Upper lobe of right lung (tissue), 1 donor: ENCODE measurements at regions not wholly inside any gene's neighbourhood (a gene's known extent, or its start where the extent isn't known, plus 50 kb on each side); places are given as distances from the start of the nearest gene placed in this dataset.

Experiments used
- ATAC-seq: fragments of 200-7000 bp; cut with Tn5 transposase; one replicate; pipeline ENCODE4 v1.9.1; 2020; ENCODE audit warnings: mild to moderate bottlenecking, moderate library complexity
- DNase-seq: peaks from one replicate; pipeline ENCODE4 v3.0.0-alpha.2; 2020
- H3K27ac ChIP-seq: fragments of 200-600 bp; one replicate; pipeline ENCODE4 v1.8.0; 2022
- H3K27me3 ChIP-seq: fragments of 200-600 bp; one replicate; pipeline ENCODE4 v1.8.0; 2022; ENCODE audit warnings: mild to moderate bottlenecking
- H3K36me3 ChIP-seq: fragments of 200-600 bp; one replicate; pipeline ENCODE4 v1.8.0; 2022
- H3K4me1 ChIP-seq: fragments of 200-600 bp; one replicate; pipeline ENCODE4 v1.8.0; 2022
- H3K4me3 ChIP-seq: fragments of 200-600 bp; one replicate; pipeline ENCODE4 v1.8.0; 2022; ENCODE audit warnings: mild to moderate bottlenecking
- H3K9me3 ChIP-seq: fragments of 200-600 bp; one replicate; pipeline ENCODE4 v1.8.0; 2022
- intact Hi-C: fragments of 100-400 bp; cut with DNase I; formaldehyde crosslinking; loops from one replicate; pipeline ENCODE4 v1.11.0; 2022
- TF ChIP-seq, protein P1 (sequence below): fragments of 200-600 bp; IDR thresholded peaks from one replicate; pipeline ENCODE4 v1.8.0; 2022; ENCODE audit warnings: antibody characterized with exemption
- donor health status: DM: no; HTN: yes; CAD: no; lungs with severe emphysema.

DNA sequence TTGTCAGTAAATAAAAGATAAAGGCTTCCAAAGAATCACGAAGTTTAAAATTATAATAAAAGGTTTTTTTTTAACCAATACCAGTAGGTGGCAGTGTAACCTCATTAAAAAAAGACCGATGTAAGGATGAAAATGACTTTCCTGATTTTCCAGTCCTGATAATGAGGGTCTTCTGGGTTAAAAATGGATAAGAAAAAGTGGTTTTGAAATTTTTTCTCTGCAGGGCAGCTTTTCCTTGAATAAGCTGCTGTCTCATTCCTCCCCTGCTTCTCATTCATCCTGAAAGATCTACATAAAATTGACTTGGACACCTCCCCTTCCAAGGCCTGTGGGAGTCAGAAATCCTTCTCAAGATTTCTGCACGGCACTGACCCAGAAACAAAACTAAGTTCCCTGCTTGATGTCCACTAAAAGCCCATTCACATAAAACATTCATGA, 58.9 kb upstream of the FBXO33 start:
- DNase-seq (no peak), ATAC-seq (no peak)
- TF ChIP-seq, protein P1, sequence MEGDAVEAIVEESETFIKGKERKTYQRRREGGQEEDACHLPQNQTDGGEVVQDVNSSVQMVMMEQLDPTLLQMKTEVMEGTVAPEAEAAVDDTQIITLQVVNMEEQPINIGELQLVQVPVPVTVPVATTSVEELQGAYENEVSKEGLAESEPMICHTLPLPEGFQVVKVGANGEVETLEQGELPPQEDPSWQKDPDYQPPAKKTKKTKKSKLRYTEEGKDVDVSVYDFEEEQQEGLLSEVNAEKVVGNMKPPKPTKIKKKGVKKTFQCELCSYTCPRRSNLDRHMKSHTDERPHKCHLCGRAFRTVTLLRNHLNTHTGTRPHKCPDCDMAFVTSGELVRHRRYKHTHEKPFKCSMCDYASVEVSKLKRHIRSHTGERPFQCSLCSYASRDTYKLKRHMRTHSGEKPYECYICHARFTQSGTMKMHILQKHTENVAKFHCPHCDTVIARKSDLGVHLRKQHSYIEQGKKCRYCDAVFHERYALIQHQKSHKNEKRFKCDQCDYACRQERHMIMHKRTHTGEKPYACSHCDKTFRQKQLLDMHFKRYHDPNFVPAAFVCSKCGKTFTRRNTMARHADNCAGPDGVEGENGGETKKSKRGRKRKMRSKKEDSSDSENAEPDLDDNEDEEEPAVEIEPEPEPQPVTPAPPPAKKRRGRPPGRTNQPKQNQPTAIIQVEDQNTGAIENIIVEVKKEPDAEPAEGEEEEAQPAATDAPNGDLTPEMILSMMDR = peak; percentile 64
- Histone ChIP-seq H3K9me3 (no peaks in the 10 kb centered on the region), H3K4me1 (no peaks in the 10 kb centered on the region), H3K36me3 (no peaks in the 10 kb centered on the region), H3K27ac (no peak overlapping the region), H3K4me3 (no peak overlapping the region), H3K27me3 (no peaks in the 10 kb centered on the region)
- intact Hi-C loops = no loop called here

DNA sequence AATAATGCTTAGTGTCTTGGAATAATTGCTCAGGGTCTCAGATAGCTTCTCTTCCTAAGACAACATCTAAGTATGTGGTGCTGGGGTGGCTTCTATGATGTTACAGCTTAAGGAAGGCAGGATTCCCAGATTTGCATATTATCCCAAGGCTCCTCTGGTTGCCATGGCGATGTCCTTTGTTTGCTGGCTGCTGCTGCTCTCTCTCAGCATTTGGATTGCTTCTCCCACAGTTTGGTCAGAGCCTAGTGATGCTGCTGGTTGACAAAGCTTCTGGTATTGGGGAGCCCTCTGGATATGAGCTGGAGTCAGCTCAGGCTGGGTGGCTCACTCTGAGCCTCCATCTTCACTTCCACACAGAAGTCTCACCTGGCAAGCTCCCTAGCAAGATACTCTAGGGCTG, 56.4 kb upstream of the FBXO33 start:
- Histone ChIP-seq H3K27me3 (no peaks in the 10 kb centered on the region), H3K36me3 (no peaks in the 10 kb centered on the region)
- DNase-seq = no peak

GRCh38 chr14:39483682-39484081, 51.4 kb upstream of the FBXO33 start:
- no peak for ATAC-seq
- intact Hi-C loops = no loop called here

More for the DNA sequence above, 56.4 kb upstream of the FBXO33 start:
- H3K27ac ChIP-seq = no peak overlapping the region
- intact Hi-C loops = no loop called here
- no peaks in the 10 kb centered on the region for H3K9me3 ChIP-seq
- H3K4me3 ChIP-seq = no peak overlapping the region
- ATAC-seq = no peak
- TF ChIP-seq, protein P1 = no peak
- H3K4me1 ChIP-seq = no peaks in the 10 kb centered on the region

More at GRCh38 chr14:39483682-39484081, 51.4 kb upstream of the FBXO33 start:
- H3K4me3 ChIP-seq = no peak overlapping the region
- H3K27ac ChIP-seq = no peak overlapping the region
- H3K9me3 ChIP-seq = no peaks in the 10 kb centered on the region
- H3K27me3 ChIP-seq = no peaks in the 10 kb centered on the region
- no peaks in the 10 kb centered on the region for H3K36me3 ChIP-seq
- H3K4me1 ChIP-seq = no peaks in the 10 kb centered on the region
- no peak for DNase-seq
- TF ChIP-seq, protein P1 = no peak
